IMR-90 (cell line): ENCODE measurements at regions not wholly inside any gene's neighbourhood (a gene's known extent, or its start where the extent isn't known, plus 50 kb on each side); places are given as distances from the start of the nearest gene placed in this dataset.

Experiments used
- ATAC-seq: fragments of 200-7000 bp; cut with Tn5 transposase; 2 replicates; pipeline ENCODE4 v1.9.1; 2020; ENCODE audit warnings: low read depth, mild to moderate bottlenecking, moderate library complexity
- BruUV-seq: library from RNA; stranded (reverse); fragments of 400-500 nt; replicated peaks from 2 replicates; lab custom pipeline; 2021; lab: Mats Ljungman, UMichigan
- CTCF ChIA-PET: fragments of 300-600 bp; formaldehyde crosslinking; extraction: SDS; loops from one replicate; lab custom pipeline; 2021; ENCODE audit warnings: antibody characterized with exemption; lab: Yijun Ruan, JAX
- POLR2A ChIA-PET: fragments of 300-600 bp; sonication (Branson Sonifier 250); formaldehyde crosslinking; loops from one replicate; lab custom pipeline; 2022; ENCODE audit warnings: antibody characterized with exemption; ENCODE audit not compliant: unreplicated experiment; lab: Charles Lee
- DNase-seq: peaks from one replicate; pipeline ENCODE4 v3.0.0; 2013
- H2AFZ ChIP-seq: replicated peaks from 2 replicates; pipeline ENCODE3; 2013; ENCODE audit warnings: low read length, mild to moderate bottlenecking; ENCODE audit not compliant: poor library complexity
- H2AK5ac ChIP-seq: 2 replicates; pipeline ENCODE4 v1.6.1; 2013; ENCODE audit warnings: low read depth, low read length, inconsistent platforms
- H2AK9ac ChIP-seq: replicated peaks from 2 replicates; pipeline ENCODE3; 2013; ENCODE audit warnings: mild to moderate bottlenecking, low read depth, low read length, moderate library complexity; ENCODE audit not compliant: poor library complexity
- H2BK120ac ChIP-seq: 2 replicates; pipeline ENCODE4 v1.6.1; 2013; ENCODE audit warnings: low read depth, low read length, inconsistent platforms
- H2BK15ac ChIP-seq: 3 replicates; pipeline ENCODE4 v1.6.1; 2013; ENCODE audit warnings: low read depth, low read length, inconsistent platforms
- H2BK20ac ChIP-seq: 2 replicates; pipeline ENCODE4 v1.6.1; 2013; ENCODE audit warnings: low read depth, mild to moderate bottlenecking, inconsistent platforms, low read length, moderate library complexity
- H2BK5ac ChIP-seq: 2 replicates; pipeline ENCODE4 v1.6.1; 2013; ENCODE audit warnings: mild to moderate bottlenecking, low read depth, low read length, inconsistent platforms; ENCODE audit not compliant: poor library complexity, severe bottlenecking
- H3K14ac ChIP-seq: replicated peaks from 2 replicates; pipeline ENCODE4 v1.6.1; 2013; ENCODE audit warnings: low read depth, low read length, inconsistent platforms
- H3K18ac ChIP-seq: 2 replicates; pipeline ENCODE4 v1.6.1; 2013; ENCODE audit warnings: low read depth, low read length, control low read depth
- H3K23ac ChIP-seq: 2 replicates; pipeline ENCODE4 v1.6.1; 2013; ENCODE audit warnings: low read depth, low read length, inconsistent platforms
- H3K27ac ChIP-seq: 2 replicates; pipeline ENCODE4 v1.5.1; 2013; ENCODE audit warnings: mild to moderate bottlenecking, control low read depth, low read length; ENCODE audit not compliant: insufficient read depth
- H3K27me3 ChIP-seq: 2 replicates; pipeline ENCODE4 v1.6.1; 2013; ENCODE audit warnings: low read length; ENCODE audit not compliant: control insufficient read depth, insufficient read depth
- H3K36me3 ChIP-seq: 2 replicates; pipeline ENCODE4 v1.6.1; 2013; ENCODE audit warnings: low read length, mixed read lengths; ENCODE audit not compliant: control insufficient read depth, insufficient read depth
- H3K4ac ChIP-seq: 2 replicates; pipeline ENCODE4 v1.6.1; 2013; ENCODE audit warnings: low read depth, low read length, inconsistent platforms
- H3K4me1 ChIP-seq: 2 replicates; pipeline ENCODE4 v1.6.1; 2013; ENCODE audit warnings: low read length, mixed read lengths; ENCODE audit not compliant: control insufficient read depth, insufficient read depth
- H3K4me2 ChIP-seq: 2 replicates; pipeline ENCODE4 v1.6.1; 2013; ENCODE audit warnings: low read depth, mild to moderate bottlenecking, control low read depth, low read length, moderate library complexity
- H3K4me3 ChIP-seq: 2 replicates; pipeline ENCODE4 v1.5.1; 2013; ENCODE audit warnings: low read depth, mild to moderate bottlenecking, control low read depth, low read length, moderate library complexity; ENCODE audit not compliant: insufficient read depth
- H3K56ac ChIP-seq: 2 replicates; pipeline ENCODE4 v1.6.1; 2013; ENCODE audit warnings: low read length, inconsistent platforms; ENCODE audit not compliant: insufficient read depth; ENCODE audit errors: extremely low read depth
- H3K79me1 ChIP-seq, 2 experiments: 2 replicates each; pipeline ENCODE4 v1.6.1; 2013; ENCODE audit warnings: low read length in 2 of 2, inconsistent platforms in 1 of 2, low read depth in 1 of 2
- H3K9ac ChIP-seq: 2 replicates; pipeline ENCODE4 v1.6.1; 2013; ENCODE audit warnings: low read depth, low read length, control low read depth
- H3K9me1 ChIP-seq: 2 replicates; pipeline ENCODE4 v1.6.1; 2013; ENCODE audit warnings: low read length, inconsistent platforms; ENCODE audit not compliant: insufficient read depth
- H3K9me3 ChIP-seq: 2 replicates; pipeline ENCODE4 v1.6.1; 2013; ENCODE audit warnings: low read length; ENCODE audit not compliant: control insufficient read depth, insufficient read depth
- H4K20me1 ChIP-seq: 2 replicates; pipeline ENCODE4 v1.6.1; 2013; ENCODE audit warnings: low read length, inconsistent platforms; ENCODE audit not compliant: insufficient read depth
- H4K5ac ChIP-seq: 2 replicates; pipeline ENCODE4 v1.6.1; 2013; ENCODE audit warnings: mild to moderate bottlenecking, low read depth, low read length, control low read depth
- H4K8ac ChIP-seq, 2 experiments: 2 replicates each; pipeline ENCODE4 v1.6.1; 2013; ENCODE audit warnings: low read depth in 2 of 2, low read length in 2 of 2, control low read depth in 1 of 2, inconsistent platforms in 1 of 2
- H4K91ac ChIP-seq: 2 replicates; pipeline ENCODE4 v1.6.1; 2013; ENCODE audit warnings: low read depth, low read length, inconsistent platforms; ENCODE audit not compliant: insufficient read depth
- BHLHE40 ChIP-seq: fragments of 150-350 bp; IDR thresholded peaks from 2 replicates; pipeline ENCODE4 v1.6.1; 2016; ENCODE audit warnings: mild to moderate bottlenecking, low read depth, low read length
- CEBPB ChIP-seq: IDR thresholded peaks from 2 replicates; pipeline ENCODE4 v1.6.1; 2012; ENCODE audit warnings: low read depth, low read length, improper control_type of control experiment
- CTCF ChIP-seq: conservative IDR thresholded peaks from 2 replicates; pipeline ENCODE4 v1.5.1; 2012; ENCODE audit warnings: mild to moderate bottlenecking, low read depth, low read length, improper control_type of control experiment
- ELK1 ChIP-seq: fragments of 150-350 bp; IDR thresholded peaks from 2 replicates; pipeline ENCODE4 v1.6.1; 2016; ENCODE audit warnings: low read depth, mild to moderate bottlenecking, low read length, moderate library complexity, borderline replicate concordance
- MAFK ChIP-seq: IDR thresholded peaks from 2 replicates; pipeline ENCODE4 v1.6.1; 2012; ENCODE audit warnings: low read depth, low read length, improper control_type of control experiment
- MAZ ChIP-seq: IDR thresholded peaks from 2 replicates; pipeline ENCODE4 v1.6.1; 2012; ENCODE audit warnings: low read depth, mild to moderate bottlenecking, low read length, improper control_type of control experiment, moderate library complexity, borderline replicate concordance
- MXI1 ChIP-seq: IDR thresholded peaks from 2 replicates; pipeline ENCODE4 v1.6.1; 2012; ENCODE audit warnings: low read depth, mild to moderate bottlenecking, low read length, moderate library complexity, borderline replicate concordance
- NFE2L2 ChIP-seq: fragments of 150-350 bp; IDR thresholded peaks from 2 replicates; pipeline ENCODE4 v1.6.1; 2016; ENCODE audit warnings: low read depth, mild to moderate bottlenecking, low read length
- RAD21 ChIP-seq: IDR thresholded peaks from 2 replicates; pipeline ENCODE4 v1.6.1; 2012; ENCODE audit warnings: low read length, improper control_type of control experiment
- RFX5 ChIP-seq: IDR thresholded peaks from 2 replicates; pipeline ENCODE4 v1.8.0; 2012; ENCODE audit warnings: low read depth, mild to moderate bottlenecking, low read length, moderate library complexity
- SMC3 ChIP-seq: fragments of 150-350 bp; IDR thresholded peaks from 2 replicates; pipeline ENCODE4 v1.6.1; 2016; ENCODE audit warnings: low read depth, mild to moderate bottlenecking, antibody characterized with exemption, low read length, moderate library complexity
- WGBS, 2 experiments: methylation state at CpG; one replicate each; pipeline versions ENCODE4 v1.1.5 to v1.1.7; 2013; ENCODE audit warnings: missing lambda C conversion rate in 2 of 2; ENCODE audit not compliant: insufficient read length in 1 of 2; ENCODE audit errors: extremely low coverage in 2 of 2; 5-methylcytosine and 5-hydroxymethylcytosine counted together
- dilution Hi-C: fragments of 300-500 bp; cut with HindIII; formaldehyde crosslinking; loops from one replicate; pipeline ENCODE4 v1.14.3; 2018; ENCODE audit warnings: low sequenced_read_pairs; ENCODE audit not compliant: unreplicated experiment
- in situ Hi-C: fragments of 300-500 bp; cut with MboI; formaldehyde crosslinking; loops from 3 replicates; pipeline ENCODE4 v1.14.3; 2019; ENCODE audit warnings: low sequenced_read_pairs, inconsistent platforms, mixed read lengths
- intact Hi-C: fragments of 100-400 bp; cut with micrococcal nuclease; formaldehyde crosslinking; loops from 2 replicates; pipeline ENCODE4 v1.10.0; 2022

- TF ChIP-seq CTCF (no peak), SMC3 (no peak), ELK1 (no peak), BHLHE40 (no peak), CEBPB (no peak), RFX5 (no peak), MAZ (no peak), MXI1 (no peak), RAD21 (no peak), NFE2L2 (no peak), MAFK (no peak)
- peaks cover 2% of the 10 kb centered on the region for H3K9me3 ChIP-seq
- H3K27me3 ChIP-seq = peaks cover 7% of the 10 kb centered on the region
- no peak overlapping the region for H3K23ac ChIP-seq
- H3K4ac ChIP-seq = no peak overlapping the region
- no peak overlapping the region for H3K27ac ChIP-seq
- ChIA-PET POLR2A (no interaction called here), CTCF (interaction anchor here (1.1 to 1.6 kb wide), 2 partner anchors 10 to 338 kb away, joined by 3 to 5 read pairs; no protein-coding TSS in a partner anchor)
- H2AFZ ChIP-seq = no peak overlapping the region
- no peaks in the 10 kb centered on the region for H3K9me1 ChIP-seq
- no peak overlapping the region for H2BK120ac ChIP-seq
- no peak for ATAC-seq
- H3K56ac ChIP-seq = no peak overlapping the region
- no peak overlapping the region for H2BK5ac ChIP-seq
- intact Hi-C loops (no loop called here), in situ Hi-C loops (no loop called here), dilution Hi-C loops (loop anchor here (25.0 kb wide), 1 partner anchor 330 kb away; no protein-coding TSS in a partner anchor)
- H3K79me1 ChIP-seq = no peaks in the 10 kb centered on the region
- no peak overlapping the region for H3K9ac ChIP-seq
- H2AK9ac ChIP-seq = no peak overlapping the region
- H3K18ac ChIP-seq = no peak overlapping the region
- DNase-seq = no peak
- H4K91ac ChIP-seq = no peak overlapping the region
- H3K4me2 ChIP-seq = no peak overlapping the region
- H4K8ac ChIP-seq = no peak overlapping the region
- no CpG with 5 or more reads among the region's 9 CpGs for WGBS, 2 experiments
- no peaks in the 10 kb centered on the region for H3K36me3 ChIP-seq
- H4K5ac ChIP-seq = no peak overlapping the region
- no peak overlapping the region for H3K4me3 ChIP-seq
- H2BK20ac ChIP-seq = no peak overlapping the region
- H3K4me1 ChIP-seq = no peaks in the 10 kb centered on the region
- no peak overlapping the region for H3K14ac ChIP-seq
- no peak overlapping the region for H2BK15ac ChIP-seq
- BruUV-seq = no TSS peak
- H4K20me1 ChIP-seq = no peaks in the 10 kb centered on the region
- no peak overlapping the region for H2AK5ac ChIP-seq
Measured at GRCh38 chr6:110042670-110043296, 64.7 kb downstream of the GPR6 start.
